HG02623 (cell line): ENCODE measurements at regions not wholly inside any gene's neighbourhood (a gene's known extent, or its start where the extent isn't known, plus 50 kb on each side); places are given as distances from the start of the nearest gene placed in this dataset.
"Not testable (repeated sequence)": the region's sequence is repeated elsewhere in the genome, so short reads cannot be mapped to it uniquely, and the experiment has no call there.

Experiments
- ATAC-seq: cut with Tn5 transposase; IDR thresholded peaks from one replicate; pipeline ENCODE4 v1.9.1; 2021; ENCODE audit warnings: moderate library complexity; ENCODE audit not compliant: unreplicated experiment

- ATAC-seq: no peak
Measured at GRCh38 chr6:164057876-164058275, 643.4 kb downstream of the QKI start.

GRCh38 chr6:164051427-164051826, 636.9 kb downstream of the QKI start:
- no peak for ATAC-seq

DNA sequence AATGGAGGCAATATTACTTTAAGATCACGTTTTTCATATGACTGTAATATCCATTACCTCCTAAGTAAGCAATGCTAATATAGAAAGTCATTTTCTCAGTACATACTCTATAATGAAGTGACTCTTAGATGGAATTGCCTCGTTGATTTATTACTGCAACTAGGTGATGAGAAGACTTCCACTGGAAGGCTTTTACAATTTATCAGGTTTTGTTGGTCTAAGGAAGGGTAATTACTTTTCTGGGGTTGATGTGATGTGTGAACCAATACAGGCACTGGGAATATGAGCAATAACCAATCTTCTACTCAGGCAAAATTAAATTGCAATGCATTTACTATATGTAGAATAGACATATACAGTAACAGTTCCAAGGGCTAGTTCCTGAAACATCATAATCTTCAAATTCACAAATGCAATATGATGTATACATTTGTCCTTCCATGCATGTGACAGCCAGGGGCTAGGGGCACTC, 635.0 kb downstream of the QKI start:
- no peak for ATAC-seq

DNA sequence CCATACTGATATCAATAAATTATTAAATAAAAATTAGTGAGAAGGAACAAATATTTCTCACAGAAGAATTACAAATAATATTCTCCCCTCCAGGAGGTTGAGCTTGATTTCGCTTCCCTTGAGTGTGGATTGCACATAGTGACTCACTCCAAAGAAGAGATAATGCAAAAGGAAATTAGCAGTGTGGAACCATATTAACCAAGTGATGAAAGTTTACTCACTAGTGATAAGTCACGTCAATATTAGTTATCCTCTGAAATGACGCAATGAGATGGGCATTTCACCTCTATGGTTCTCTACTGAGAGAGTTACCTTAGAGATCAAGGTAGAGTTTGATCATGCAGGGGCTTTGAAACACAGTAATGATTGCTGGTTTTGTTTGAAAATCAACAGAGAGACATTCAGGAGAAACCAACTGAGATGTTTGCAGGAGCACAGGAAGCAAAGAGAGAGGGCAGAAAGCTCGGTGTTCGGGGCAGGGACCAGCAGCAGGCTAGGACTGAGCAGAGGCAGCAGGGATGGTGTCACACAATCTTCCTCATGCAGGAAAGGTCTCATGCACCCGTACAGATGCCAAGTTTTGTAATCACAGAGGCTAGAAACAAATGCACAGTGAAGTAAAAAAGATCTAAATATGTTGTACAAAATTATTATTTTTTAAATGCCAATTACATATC, 634.5 kb downstream of the QKI start:
- ATAC-seq: no peak

GRCh38 chr6:164045082-164045481, 630.6 kb downstream of the QKI start:
- ATAC-seq: no peak

DNA sequence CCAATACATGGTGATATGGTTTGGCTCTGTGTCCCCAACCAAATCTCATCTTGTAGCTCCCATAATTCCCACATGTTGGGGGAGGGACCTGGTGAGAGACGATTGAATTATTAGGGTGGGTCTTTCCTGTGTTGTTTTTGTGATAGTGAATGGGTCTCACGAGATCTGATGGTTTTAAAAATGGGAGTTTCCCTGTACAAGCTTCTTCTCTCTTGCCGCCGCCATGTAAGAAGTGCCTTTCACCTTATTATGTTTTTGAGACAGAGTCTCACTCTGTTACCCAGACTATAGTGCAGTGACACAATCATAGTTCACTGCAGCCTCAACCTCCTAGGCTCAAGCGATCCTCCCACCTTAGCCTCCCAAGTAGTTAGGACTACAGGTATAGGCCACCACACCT, 629.1 kb downstream of the QKI start:
- ATAC-seq: not testable (repeated sequence)

DNA sequence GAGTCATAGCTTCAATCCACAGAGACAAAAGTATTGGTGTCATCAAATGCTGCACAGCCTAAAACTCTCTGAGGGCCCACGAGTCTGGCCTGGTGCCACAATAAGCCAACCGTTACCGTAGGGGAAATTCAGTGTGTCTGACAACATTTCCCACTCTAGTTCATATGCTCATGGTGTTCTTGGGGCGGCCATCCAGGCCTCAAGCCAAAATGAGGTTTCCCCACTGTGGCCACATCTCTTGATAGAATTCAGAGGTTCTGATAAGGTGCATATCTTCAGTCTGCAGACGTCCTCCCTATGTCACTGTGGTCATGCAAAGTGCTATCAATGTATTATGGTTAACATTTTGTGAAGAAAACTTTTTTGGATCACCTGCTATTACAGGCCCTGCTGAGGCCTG, 627.7 kb downstream of the QKI start:
- ATAC-seq: no peak

- ATAC-seq: no peak
Measured at GRCh38 chr6:164040994-164041393, 626.5 kb downstream of the QKI start.

DNA sequence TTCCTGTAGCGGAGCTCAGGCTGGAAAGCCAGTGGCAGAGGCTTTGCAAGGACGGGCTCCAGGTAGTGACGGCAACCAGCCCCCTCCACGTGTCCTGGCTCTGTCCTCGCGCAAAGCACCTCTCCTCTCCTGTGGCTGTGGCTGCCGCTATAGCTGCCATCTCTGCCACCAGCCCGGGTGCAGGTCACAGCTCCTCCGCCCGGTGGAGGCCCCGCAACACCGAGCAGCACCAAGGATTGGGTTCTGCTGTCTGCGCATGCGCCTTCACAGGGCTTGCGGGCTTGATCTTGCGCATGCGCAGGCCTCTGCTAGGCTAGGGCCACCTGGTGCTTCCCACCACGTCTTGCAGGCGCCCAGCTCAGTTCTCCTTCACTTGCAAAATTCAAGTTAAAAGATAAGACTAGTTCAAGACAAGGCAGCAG, 625.4 kb downstream of the QKI start:
- ATAC-seq: no peak

GRCh38 chr6:164037171-164037870, 622.8 kb downstream of the QKI start:
- ATAC-seq: no peak

DNA sequence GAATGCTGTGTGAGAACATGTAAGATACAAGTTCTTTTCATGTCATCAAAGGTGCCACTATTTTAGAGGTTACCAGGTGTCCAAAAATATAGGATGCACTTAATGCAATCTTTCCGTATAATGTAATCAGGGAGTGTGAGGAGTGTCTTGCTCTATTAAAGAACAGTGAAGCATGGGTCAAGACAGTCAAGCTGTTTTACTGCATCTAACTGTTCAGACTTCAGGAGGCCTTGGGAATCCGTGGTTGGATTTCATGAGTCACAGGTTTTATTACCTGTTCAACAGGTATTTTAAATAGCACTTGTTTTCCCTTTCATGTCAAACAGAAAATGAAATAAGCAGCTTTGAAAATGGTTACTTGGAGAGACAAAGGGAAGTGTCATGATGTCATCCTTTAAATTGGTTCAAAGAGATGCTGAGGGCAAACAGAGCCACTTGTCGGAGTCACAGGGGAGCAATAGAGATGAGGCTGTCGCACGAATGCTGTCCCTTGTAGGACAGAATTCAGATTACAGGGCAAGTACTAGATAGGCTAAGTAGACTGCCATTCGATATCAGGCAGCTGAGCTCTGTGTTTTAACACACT, 621.5 kb downstream of the QKI start:
- ATAC-seq: no peak

DNA sequence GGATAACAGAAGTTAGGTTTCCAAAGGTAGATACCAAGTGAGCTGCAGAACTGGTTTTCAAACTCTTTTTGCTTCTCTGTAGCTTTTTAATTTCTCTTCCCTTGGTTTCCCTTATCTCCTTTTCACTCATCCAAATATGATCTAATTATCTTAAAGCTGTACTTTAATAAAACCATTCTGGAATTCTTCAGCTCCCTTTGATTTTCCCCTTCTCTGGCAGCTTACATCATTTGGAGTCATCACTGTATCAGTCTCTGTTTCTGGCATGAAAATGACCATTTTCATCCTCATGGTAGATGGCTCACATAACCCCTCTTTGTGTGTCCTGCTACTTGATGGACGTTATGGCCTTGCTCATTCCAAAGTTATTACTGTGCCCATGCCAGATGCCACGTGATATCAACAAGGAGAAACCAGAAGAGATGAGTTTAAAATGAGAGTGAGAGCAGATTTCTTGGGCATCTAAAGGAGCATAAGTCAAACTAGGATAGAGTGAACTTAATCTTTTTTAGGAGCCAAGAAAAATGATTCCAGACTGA, 620.2 kb downstream of the QKI start:
- ATAC-seq: no peak

- ATAC-seq: no peak
Measured at GRCh38 chr6:164025180-164025579, 610.7 kb downstream of the QKI start.

DNA sequence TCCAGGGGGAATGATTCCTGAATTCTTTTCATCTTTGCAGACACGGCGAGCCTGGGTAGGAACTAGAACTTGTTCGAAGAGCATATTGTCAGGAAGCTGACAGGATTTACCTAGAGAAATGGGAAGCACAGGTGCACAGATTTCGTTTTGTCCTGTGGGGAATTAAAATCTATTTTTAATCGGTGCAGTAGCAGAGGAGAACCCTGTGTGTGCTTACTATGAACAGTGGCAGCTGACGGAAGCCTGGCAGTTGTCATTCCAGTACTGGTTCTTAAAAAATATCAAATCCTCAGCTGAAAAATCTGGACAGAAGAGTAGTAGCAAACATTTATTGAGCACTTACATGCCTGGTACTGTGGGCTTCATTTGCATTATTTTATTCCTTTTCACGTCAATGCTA, 609.0 kb downstream of the QKI start:
- no peak for ATAC-seq

DNA sequence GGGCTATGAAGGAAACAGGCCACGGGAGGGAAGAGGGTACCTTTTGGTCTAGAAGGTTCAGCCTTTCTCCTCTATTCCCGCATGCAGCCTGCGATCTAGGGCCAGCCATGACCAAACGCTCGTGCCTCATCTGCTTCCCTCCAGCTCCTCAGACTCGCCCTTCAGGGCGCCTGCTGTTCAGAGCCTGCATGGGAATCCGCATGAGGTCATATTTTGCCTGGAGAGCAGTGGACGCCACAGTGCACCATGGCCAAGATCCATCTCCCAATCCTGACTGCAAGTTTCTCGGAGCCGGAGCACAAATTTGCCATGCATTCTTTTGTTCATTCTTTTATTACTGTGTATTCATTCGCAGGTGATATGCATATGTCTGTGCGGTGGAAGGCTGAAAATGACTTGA, 608.1 kb downstream of the QKI start:
- ATAC-seq: no peak

DNA sequence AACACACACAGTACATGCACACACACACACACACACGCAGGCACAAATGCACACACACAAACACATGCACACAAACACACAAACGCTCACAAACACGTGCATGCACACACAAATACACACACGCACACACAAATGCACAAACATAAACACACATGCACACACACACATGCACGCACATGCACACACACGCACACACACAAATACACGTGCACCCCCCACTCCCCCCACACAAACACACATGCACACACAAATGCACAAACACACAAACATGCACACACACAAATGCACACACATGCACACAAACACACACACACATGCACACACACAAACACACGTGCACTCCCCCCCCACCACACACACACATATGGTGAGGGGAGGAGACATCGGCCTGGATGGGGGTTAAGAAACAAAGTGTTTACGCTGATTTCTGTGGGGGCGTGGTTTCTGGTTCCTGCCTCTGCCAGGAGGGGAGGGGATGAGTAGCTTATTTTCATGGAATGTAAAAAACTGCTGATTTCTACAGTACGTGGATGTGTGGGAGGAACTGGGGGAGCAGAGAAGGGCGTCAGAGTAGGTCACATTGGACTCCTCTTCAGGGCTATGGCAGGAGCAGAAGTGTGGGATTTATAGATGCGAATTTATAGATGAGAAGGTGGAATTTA, 607.2 kb downstream of the QKI start:
- ATAC-seq: no peak

DNA sequence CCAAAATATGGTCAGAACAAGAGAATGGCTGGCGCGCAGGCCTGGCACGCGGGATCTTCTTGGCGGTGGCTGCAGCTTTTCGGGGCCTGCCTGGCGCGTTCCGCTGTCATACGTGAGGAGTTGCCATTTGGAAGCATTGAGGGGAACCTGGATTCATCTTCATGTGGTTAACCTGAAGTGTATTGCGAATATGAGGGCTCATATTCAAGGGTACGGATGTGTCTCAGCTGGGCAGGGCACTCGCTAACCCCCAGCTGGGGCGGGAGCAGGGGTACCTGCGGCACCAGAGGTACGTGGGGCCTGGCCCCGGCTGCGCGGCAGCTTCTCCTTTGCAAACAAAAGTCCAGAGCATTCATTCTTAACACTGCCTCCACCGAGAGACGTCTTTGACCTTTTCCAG, 605.6 kb downstream of the QKI start:
- ATAC-seq: no peak

DNA sequence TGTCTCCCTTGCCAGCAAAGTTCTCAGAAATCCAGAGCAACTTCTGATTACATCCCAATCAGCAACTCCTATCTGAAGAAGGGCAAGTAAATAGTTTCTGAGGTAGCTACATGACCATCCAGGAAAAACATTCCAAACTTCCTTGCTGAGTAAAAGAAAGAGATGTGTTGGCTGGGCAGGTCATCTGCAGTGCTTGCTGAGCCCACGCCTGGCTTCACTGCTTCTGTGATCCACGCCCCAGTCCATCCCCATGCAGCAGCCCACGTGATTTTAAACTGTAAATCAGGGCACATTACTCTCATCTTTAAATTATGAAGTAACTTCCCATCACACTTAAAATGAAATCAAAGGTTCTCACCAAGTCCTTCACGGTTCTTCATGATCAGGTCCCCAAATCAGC, 603.6 kb downstream of the QKI start:
- ATAC-seq: no peak

- no peak for ATAC-seq
Measured at GRCh38 chr6:164016056-164016455, 601.5 kb downstream of the QKI start.

DNA sequence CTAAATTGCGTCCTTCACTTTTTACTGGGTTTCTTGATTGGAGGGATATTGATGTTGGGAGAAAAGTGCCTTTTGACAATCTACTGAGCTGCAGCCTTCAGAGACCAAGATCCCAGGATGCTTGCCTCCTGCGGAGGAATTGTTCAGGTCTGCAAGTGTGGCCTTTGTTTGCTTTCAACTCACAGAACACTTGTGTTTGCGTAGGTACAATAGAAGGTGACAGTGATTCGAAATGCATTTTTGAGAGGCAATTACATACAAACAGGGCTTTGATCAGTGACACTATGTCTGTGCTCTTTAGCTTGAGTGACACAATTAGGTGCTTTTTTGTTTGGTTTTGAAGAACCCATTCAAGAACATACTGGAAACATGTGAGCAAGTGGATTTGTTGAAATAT, 600.6 kb downstream of the QKI start:
- no peak for ATAC-seq

- no peak for ATAC-seq
Measured at GRCh38 chr6:164014346-164015087, 600.0 kb downstream of the QKI start.
